A673 (cell line): ENCODE measurements at regions not wholly inside any gene's neighbourhood (a gene's known extent, or its start where the extent isn't known, plus 50 kb on each side); places are given as distances from the start of the nearest gene placed in this dataset.

Source experiments
- BruUV-seq: library from RNA; stranded (reverse); fragments of 400-500 nt; replicated peaks from 2 replicates; lab custom pipeline; 2021; lab: Mats Ljungman, UMichigan
- CTCF ChIA-PET: fragments of 300-600 bp; sonication (Branson Sonifier 250); formaldehyde crosslinking; loops from one replicate; lab custom pipeline; 2022; ENCODE audit warnings: antibody characterized with exemption; lab: Charles Lee
- POLR2A ChIA-PET: fragments of 300-600 bp; sonication (Branson Sonifier 250); formaldehyde crosslinking; loops from one replicate; lab custom pipeline; 2022; ENCODE audit warnings: antibody characterized with exemption; ENCODE audit not compliant: low non-redundant PET; lab: Charles Lee
- DNase-seq: peaks from one replicate; pipeline ENCODE4 v3.0.0-alpha.2; 2015; ENCODE audit warnings: low spot score
- H3K27ac ChIP-seq: fragments of 200-600 bp; sonication (generic); 2 replicates; pipeline ENCODE4 v1.5.1; 2016; ENCODE audit warnings: mixed run types, low read depth, mild to moderate bottlenecking, mixed read lengths, antibody characterized with exemption, low read length; ENCODE audit not compliant: poor library complexity, severe bottlenecking
- H3K27me3 ChIP-seq: fragments of 200-600 bp; sonication (generic); replicated peaks from 2 replicates; pipeline ENCODE4 v1.6.1; 2017; ENCODE audit warnings: mixed run types, low read depth, mild to moderate bottlenecking, mixed read lengths, antibody characterized with exemption, low read length; ENCODE audit not compliant: insufficient read depth, poor library complexity
- H3K36me3 ChIP-seq: fragments of 200-600 bp; sonication (generic); 2 replicates; pipeline ENCODE4 v1.6.1; 2016; ENCODE audit warnings: mixed run types, mild to moderate bottlenecking, mixed read lengths, antibody characterized with exemption, low read length; ENCODE audit not compliant: insufficient read depth, poor library complexity, severe bottlenecking
- H3K4me1 ChIP-seq: fragments of 200-600 bp; sonication (generic); 2 replicates; pipeline ENCODE4 v1.6.1; 2017; ENCODE audit warnings: mixed run types, mild to moderate bottlenecking, mixed read lengths, antibody characterized with exemption, low read length; ENCODE audit not compliant: insufficient read depth, poor library complexity, severe bottlenecking
- H3K4me3 ChIP-seq: fragments of 200-600 bp; sonication (generic); 2 replicates; pipeline ENCODE4 v1.5.1; 2016; ENCODE audit warnings: low read depth, mixed run types, mild to moderate bottlenecking, mixed read lengths, low read length; ENCODE audit not compliant: poor library complexity, severe bottlenecking
- H3K9me3 ChIP-seq: fragments of 200-600 bp; sonication (generic); 2 replicates; pipeline ENCODE4 v1.6.1; 2016; ENCODE audit warnings: mixed run types, low read depth, mild to moderate bottlenecking, mixed read lengths, antibody characterized with exemption, low read length; ENCODE audit not compliant: poor library complexity, severe bottlenecking
- EZH2 ChIP-seq: fragments of 200-600 bp; sonication (generic); IDR thresholded peaks from 2 replicates; pipeline ENCODE4 v1.6.1; 2017; ENCODE audit warnings: borderline replicate concordance, low read depth, mild to moderate bottlenecking, mixed read lengths, antibody characterized with exemption, low read length; ENCODE audit not compliant: poor library complexity, severe bottlenecking
- intact Hi-C: fragments of 100-400 bp; cut with micrococcal nuclease; formaldehyde crosslinking; loops from one replicate; pipeline ENCODE4 v1.10.0; 2022; ENCODE audit not compliant: unreplicated experiment
- TF ChIP-seq, protein P1 (sequence below): fragments of 300-800, 200-600 bp; sonication (generic); conservative IDR thresholded peaks from 2 replicates; pipeline ENCODE4 v1.5.1; 2017; ENCODE audit warnings: low read depth, mild to moderate bottlenecking, antibody characterized with exemption, low read length, moderate library complexity, mixed read lengths

DNA sequence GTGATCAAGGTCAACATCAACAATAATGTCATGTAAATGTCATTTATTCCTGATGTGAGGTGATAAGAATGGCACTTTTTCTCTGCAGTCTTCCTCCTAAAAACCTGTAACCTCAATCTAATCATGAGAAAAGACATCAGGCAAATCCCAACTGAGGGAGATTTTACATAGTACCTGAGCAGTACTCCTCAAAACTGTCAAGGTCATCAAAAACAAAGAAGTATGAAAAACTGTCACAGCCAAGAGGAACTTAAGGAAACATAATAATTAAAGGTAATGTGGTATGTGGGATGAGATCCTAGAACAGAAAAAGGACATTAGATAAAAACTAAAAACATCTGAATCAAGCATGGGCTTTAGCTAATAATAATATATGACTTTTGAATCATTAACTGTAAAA is 140.9 kb upstream of the GRM7 start:
- intact Hi-C loops = no loop called here
- BruUV-seq = no TSS peak
- Histone ChIP-seq H3K27me3 (no peaks in the 10 kb centered on the region), H3K4me1 (no peaks in the 10 kb centered on the region), H3K36me3 (no peaks in the 10 kb centered on the region), H3K9me3 (peaks cover 6% of the 10 kb centered on the region), H3K4me3 (no peak overlapping the region), H3K27ac (no peak overlapping the region)
- POLR2A ChIA-PET = no interaction called here
- no peak for DNase-seq
- CTCF ChIA-PET = no interaction called here
- no peak for TF ChIP-seq EZH2
- TF ChIP-seq, protein P1, sequence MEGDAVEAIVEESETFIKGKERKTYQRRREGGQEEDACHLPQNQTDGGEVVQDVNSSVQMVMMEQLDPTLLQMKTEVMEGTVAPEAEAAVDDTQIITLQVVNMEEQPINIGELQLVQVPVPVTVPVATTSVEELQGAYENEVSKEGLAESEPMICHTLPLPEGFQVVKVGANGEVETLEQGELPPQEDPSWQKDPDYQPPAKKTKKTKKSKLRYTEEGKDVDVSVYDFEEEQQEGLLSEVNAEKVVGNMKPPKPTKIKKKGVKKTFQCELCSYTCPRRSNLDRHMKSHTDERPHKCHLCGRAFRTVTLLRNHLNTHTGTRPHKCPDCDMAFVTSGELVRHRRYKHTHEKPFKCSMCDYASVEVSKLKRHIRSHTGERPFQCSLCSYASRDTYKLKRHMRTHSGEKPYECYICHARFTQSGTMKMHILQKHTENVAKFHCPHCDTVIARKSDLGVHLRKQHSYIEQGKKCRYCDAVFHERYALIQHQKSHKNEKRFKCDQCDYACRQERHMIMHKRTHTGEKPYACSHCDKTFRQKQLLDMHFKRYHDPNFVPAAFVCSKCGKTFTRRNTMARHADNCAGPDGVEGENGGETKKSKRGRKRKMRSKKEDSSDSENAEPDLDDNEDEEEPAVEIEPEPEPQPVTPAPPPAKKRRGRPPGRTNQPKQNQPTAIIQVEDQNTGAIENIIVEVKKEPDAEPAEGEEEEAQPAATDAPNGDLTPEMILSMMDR = no peak

DNA sequence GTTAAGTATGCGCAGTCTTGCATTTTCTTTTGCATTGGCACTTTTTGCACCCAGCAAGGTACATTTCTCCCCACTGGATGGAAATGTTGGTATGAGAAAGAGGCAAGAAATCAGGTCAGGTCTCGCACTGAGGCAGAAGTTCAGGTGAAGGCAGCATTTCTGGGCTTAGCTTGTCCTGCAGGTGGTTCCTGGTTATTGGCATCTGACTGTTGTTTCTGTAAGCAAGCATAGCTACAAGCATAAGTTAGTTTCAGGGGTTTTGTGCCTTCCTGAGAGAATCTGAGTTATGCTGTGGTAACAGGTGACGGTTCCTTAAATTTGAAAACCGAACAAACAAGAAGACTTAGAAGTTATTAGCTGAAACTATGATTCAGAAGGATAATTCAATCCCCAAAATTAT is 139.4 kb upstream of the GRM7 start:
- CTCF ChIA-PET = no interaction called here
- intact Hi-C loops = no loop called here
- DNase-seq = no peak
- Histone ChIP-seq H3K4me1 (no peaks in the 10 kb centered on the region), H3K36me3 (no peaks in the 10 kb centered on the region), H3K4me3 (no peak overlapping the region), H3K27me3 (no peaks in the 10 kb centered on the region), H3K9me3 (peaks cover 6% of the 10 kb centered on the region), H3K27ac (no peak overlapping the region)
- POLR2A ChIA-PET = no interaction called here
- no TSS peak for BruUV-seq
- TF ChIP-seq, protein P1 = no peak
- no peak for TF ChIP-seq EZH2

DNA sequence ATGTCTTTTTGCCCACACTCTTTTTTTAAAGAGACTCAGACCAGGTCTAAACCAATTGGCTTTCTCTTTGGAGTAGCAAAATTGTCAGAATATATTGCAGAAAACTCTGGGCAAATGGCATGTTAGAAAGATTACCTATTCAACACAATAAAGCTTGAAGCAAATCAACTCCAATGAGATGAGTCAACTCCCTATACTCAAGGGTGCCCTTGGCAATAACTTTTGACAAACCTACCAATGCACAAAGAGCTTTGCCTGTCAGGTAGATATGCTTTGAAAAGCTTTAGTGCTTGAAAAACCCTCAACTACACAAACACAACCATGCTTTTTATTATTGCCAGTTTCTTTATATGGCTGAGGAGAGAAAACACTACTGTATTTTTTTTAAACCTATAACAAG is 137.7 kb upstream of the GRM7 start:
- Histone ChIP-seq H3K27me3 (no peaks in the 10 kb centered on the region), H3K9me3 (peaks cover 6% of the 10 kb centered on the region), H3K4me1 (no peaks in the 10 kb centered on the region), H3K36me3 (no peaks in the 10 kb centered on the region), H3K4me3 (no peak overlapping the region), H3K27ac (no peak overlapping the region)
- ChIA-PET CTCF (no interaction called here), POLR2A (no interaction called here)
- TF ChIP-seq, protein P1 = no peak
- no peak for TF ChIP-seq EZH2
- intact Hi-C loops = no loop called here
- DNase-seq = no peak
- no TSS peak for BruUV-seq
